Natural killer cell (primary cell): ENCODE measurements at regions not wholly inside any gene's neighbourhood (a gene's known extent, or its start where the extent isn't known, plus 50 kb on each side); places are given as distances from the start of the nearest gene placed in this dataset.

Source experiments
- ATAC-seq, 3 donors: fragments of 150-1000 bp in 2 of 3; fragments of 200-7000 bp in 1 of 3; cut with Tn5 transposase; 1 replicate in 1 of 3; 2 replicates in 2 of 3; pipeline ENCODE4 v1.10.0; 2021; ENCODE audit warnings: mild to moderate bottlenecking in 2 of 3, moderate library complexity in 2 of 3
- DNase-seq, 2 donors: peaks; one replicate each; pipeline versions ENCODE4 v3.0.0 to v3.0.0-alpha.2; 2013 to 2021; ENCODE audit warnings: mixed read lengths in 1 of 2
- H3K27ac ChIP-seq: one replicate; pipeline ENCODE4 v1.5.1; 2013; ENCODE audit warnings: mild to moderate bottlenecking, low read length
- H3K27me3 ChIP-seq: one replicate; pipeline ENCODE4 v1.6.1; 2013; ENCODE audit warnings: low read length; ENCODE audit not compliant: control insufficient read depth, insufficient read depth
- H3K36me3 ChIP-seq: one replicate; pipeline ENCODE4 v1.6.1; 2013; ENCODE audit warnings: low read length; ENCODE audit not compliant: control insufficient read depth, insufficient read depth
- H3K4me1 ChIP-seq: one replicate; pipeline ENCODE4 v1.6.1; 2013; ENCODE audit warnings: low read length; ENCODE audit not compliant: control insufficient read depth, insufficient read depth
- H3K4me3 ChIP-seq: one replicate; pipeline ENCODE4 v1.5.1; 2013; ENCODE audit warnings: low read length
- H3K9me3 ChIP-seq: one replicate; pipeline ENCODE4 v1.6.1; 2013; ENCODE audit warnings: low read length; ENCODE audit not compliant: control insufficient read depth, insufficient read depth
- H3K27ac Mint-ChIP-seq, 2 donors: one replicate each; pipeline ENCODE4 v1.8.0; 2022; ENCODE audit warnings: mild to moderate bottlenecking in 2 of 2, mixed read lengths in 2 of 2, moderate library complexity in 1 of 2
- H3K27me3 Mint-ChIP-seq, 2 donors: one replicate each; pipeline ENCODE4 v1.8.0; 2022; ENCODE audit warnings: low read depth in 2 of 2, mixed read lengths in 2 of 2
- H3K36me3 Mint-ChIP-seq: one replicate; pipeline ENCODE4 v1.8.0; 2022; ENCODE audit warnings: mixed read lengths
- H3K4me1 Mint-ChIP-seq, 2 donors: one replicate each; pipeline ENCODE4 v1.8.0; 2022; ENCODE audit warnings: mixed read lengths in 2 of 2
- H3K4me3 Mint-ChIP-seq: one replicate; pipeline ENCODE4 v1.8.0; 2022; ENCODE audit warnings: mild to moderate bottlenecking, moderate library complexity, mixed read lengths
- H3K9me3 Mint-ChIP-seq, 2 donors: one replicate each; pipeline ENCODE4 v1.8.0; 2022; ENCODE audit warnings: mixed read lengths in 2 of 2
- CTCF ChIP-seq: fragments of 200-600 bp; IDR thresholded peaks from one replicate; pipeline ENCODE4 v1.8.0; 2022; ENCODE audit warnings: antibody characterized with exemption
- WGBS: methylation state at CpG from one replicate; pipeline ENCODE4 v1.1.7; 2013; ENCODE audit warnings: missing lambda C conversion rate; ENCODE audit not compliant: insufficient coverage; 5-methylcytosine and 5-hydroxymethylcytosine counted together
- intact Hi-C: fragments of 100-400 bp; cut with micrococcal nuclease; formaldehyde crosslinking; loops from one replicate; pipeline ENCODE4 v1.14.2; 2022

- Mint-ChIP-seq H3K27me3 (peaks cover 0 to 3% of the 10 kb centered on the region in 2 donors), H3K27ac (no peak overlapping the region), H3K4me3 (no peak overlapping the region), H3K36me3 (peaks cover 16% of the 10 kb centered on the region), H3K9me3 (no peaks in the 10 kb centered on the region), H3K4me1 (peaks cover under 1 to 2% of the 10 kb centered on the region in 2 donors)
- WGBS, result over 99% methylated on average over 6 of the region's 6 CpGs
- H3K4me3 ChIP-seq, result no peak overlapping the region
- TF ChIP-seq CTCF, result no peak
- no peaks in the 10 kb centered on the region for H3K9me3 ChIP-seq
- DNase-seq, result no peak
- H3K4me1 ChIP-seq, result no peaks in the 10 kb centered on the region
- H3K36me3 ChIP-seq, result no peaks in the 10 kb centered on the region
- intact Hi-C loops, result no loop called here
- no peak for ATAC-seq
- H3K27ac ChIP-seq, result no peak overlapping the region
- H3K27me3 ChIP-seq, result no peaks in the 10 kb centered on the region
Observed at GRCh38 chr2:111227716-111228141, 107.0 kb downstream of the BCL2L11 start.

- Histone ChIP-seq H3K36me3 (no peaks in the 10 kb centered on the region), H3K27me3 (no peaks in the 10 kb centered on the region), H3K4me3 (no peak overlapping the region), H3K4me1 (no peaks in the 10 kb centered on the region), H3K27ac (no peak overlapping the region), H3K9me3 (no peaks in the 10 kb centered on the region)
- ATAC-seq (peak in 1 of 3 donors; percentile 10), DNase-seq (no peak)
- H3K9me3 Mint-ChIP-seq, result no peaks in the 10 kb centered on the region
- peaks cover 24% of the 10 kb centered on the region for H3K36me3 Mint-ChIP-seq
- intact Hi-C loops, result no loop called here
- H3K4me1 Mint-ChIP-seq, result no peaks in the 10 kb centered on the region
- no peak overlapping the region for H3K4me3 Mint-ChIP-seq
- H3K27me3 Mint-ChIP-seq, result no peaks in the 10 kb centered on the region
- TF ChIP-seq CTCF, result no peak
- H3K27ac Mint-ChIP-seq, result no peak overlapping the region
- WGBS, result 79% methylated on average over 6 of the region's 7 CpGs
Observed at GRCh38 chr2:111231532-111232252, 111.0 kb downstream of the BCL2L11 start.

GRCh38 chr2:111235192-111236015, 114.7 kb downstream of the BCL2L11 start:
- Mint-ChIP-seq H3K4me3 (no peak overlapping the region), H3K27me3 (no peaks in the 10 kb centered on the region), H3K9me3 (no peaks in the 10 kb centered on the region), H3K36me3 (peaks cover 16% of the 10 kb centered on the region), H3K4me1 (peaks cover 0 to 4% of the 10 kb centered on the region in 2 donors), H3K27ac (no peak overlapping the region)
- Histone ChIP-seq H3K27ac (no peak overlapping the region), H3K4me3 (no peak overlapping the region), H3K9me3 (no peaks in the 10 kb centered on the region), H3K4me1 (no peaks in the 10 kb centered on the region), H3K27me3 (no peaks in the 10 kb centered on the region), H3K36me3 (no peaks in the 10 kb centered on the region)
- ATAC-seq (no peak), DNase-seq (no peak)
- TF ChIP-seq CTCF, result no peak
- intact Hi-C loops, result no loop called here
- WGBS, result 98% methylated on average over 12 of the region's 13 CpGs
